MG63 (cell line): ENCODE measurements at regions not wholly inside any gene's neighbourhood (a gene's known extent, or its start where the extent isn't known, plus 50 kb on each side); places are given as distances from the start of the nearest gene placed in this dataset.
A peak's percentile ranks its signal among the peaks of the same experiment; 100 is the strongest.

Source experiments
- DNase-seq: peaks from one replicate; pipeline ENCODE4 v3.0.0-alpha.2; 2020
- H3K27me3 ChIP-seq: fragments of 250-450 bp; sonication (Bioruptor Pico); 2 replicates; pipeline ENCODE4 v1.5.1; 2020; ENCODE audit warnings: mild to moderate bottlenecking, moderate library complexity
- H3K36me3 ChIP-seq: fragments of 250-450 bp; sonication (Bioruptor Pico); 2 replicates; pipeline ENCODE4 v1.5.1; 2020; ENCODE audit warnings: mild to moderate bottlenecking, moderate library complexity
- H3K4me3 ChIP-seq: fragments of 250-450 bp; sonication (Bioruptor Pico); 2 replicates; pipeline ENCODE4 v1.5.1; 2020; ENCODE audit warnings: mild to moderate bottlenecking, moderate library complexity
- H3K9me3 ChIP-seq: fragments of 250-450 bp; sonication (Bioruptor Pico); 2 replicates; pipeline ENCODE4 v1.5.1; 2020; ENCODE audit warnings: mild to moderate bottlenecking, moderate library complexity

DNA sequence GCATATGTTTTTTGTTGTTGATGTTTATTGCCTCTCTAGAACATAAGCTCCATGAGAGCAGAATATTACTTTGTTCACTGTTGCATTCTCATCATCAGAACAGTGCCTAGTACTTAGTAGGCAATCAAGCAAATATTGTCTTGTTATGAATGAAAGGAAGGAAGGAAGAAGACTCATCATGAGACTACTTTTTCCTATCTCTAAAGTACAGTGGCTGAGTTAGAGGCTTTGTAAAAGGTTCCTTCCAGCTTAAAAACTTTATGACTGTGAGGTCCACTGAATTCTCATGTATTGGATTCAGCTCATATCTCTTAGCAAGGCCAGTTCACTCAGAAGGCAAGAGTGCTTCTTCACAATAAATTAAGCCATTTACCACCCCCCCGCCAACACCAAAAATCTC, 171.8 kb upstream of the NR3C1 start:
- H3K27me3 ChIP-seq, result no peaks in the 10 kb centered on the region
- no peak for DNase-seq
- H3K9me3 ChIP-seq, result no peaks in the 10 kb centered on the region
- H3K4me3 ChIP-seq, result no peak overlapping the region
- H3K36me3 ChIP-seq, result no peaks in the 10 kb centered on the region

DNA sequence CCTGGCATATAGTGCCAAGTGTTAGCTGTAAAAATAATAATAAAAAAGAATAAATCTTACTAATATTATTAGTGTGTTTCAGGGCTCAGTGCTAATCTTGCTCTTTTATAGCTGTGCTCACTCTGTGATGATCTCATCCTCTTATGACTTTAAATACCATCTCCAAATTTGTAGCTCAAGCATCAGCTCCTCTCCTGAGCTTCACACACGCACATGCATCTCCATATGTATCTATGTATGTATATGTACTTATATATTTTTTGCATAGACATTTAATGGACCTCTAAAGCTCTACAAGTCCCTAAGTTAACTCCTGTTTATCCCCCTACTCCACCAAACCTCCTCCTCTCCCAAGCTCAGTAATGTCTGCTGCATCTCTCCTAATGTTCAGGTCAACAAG, 170.8 kb upstream of the NR3C1 start:
- Histone ChIP-seq H3K36me3 (no peaks in the 10 kb centered on the region), H3K9me3 (no peaks in the 10 kb centered on the region), H3K27me3 (no peaks in the 10 kb centered on the region), H3K4me3 (no peak overlapping the region)
- DNase-seq, result no peak

DNA sequence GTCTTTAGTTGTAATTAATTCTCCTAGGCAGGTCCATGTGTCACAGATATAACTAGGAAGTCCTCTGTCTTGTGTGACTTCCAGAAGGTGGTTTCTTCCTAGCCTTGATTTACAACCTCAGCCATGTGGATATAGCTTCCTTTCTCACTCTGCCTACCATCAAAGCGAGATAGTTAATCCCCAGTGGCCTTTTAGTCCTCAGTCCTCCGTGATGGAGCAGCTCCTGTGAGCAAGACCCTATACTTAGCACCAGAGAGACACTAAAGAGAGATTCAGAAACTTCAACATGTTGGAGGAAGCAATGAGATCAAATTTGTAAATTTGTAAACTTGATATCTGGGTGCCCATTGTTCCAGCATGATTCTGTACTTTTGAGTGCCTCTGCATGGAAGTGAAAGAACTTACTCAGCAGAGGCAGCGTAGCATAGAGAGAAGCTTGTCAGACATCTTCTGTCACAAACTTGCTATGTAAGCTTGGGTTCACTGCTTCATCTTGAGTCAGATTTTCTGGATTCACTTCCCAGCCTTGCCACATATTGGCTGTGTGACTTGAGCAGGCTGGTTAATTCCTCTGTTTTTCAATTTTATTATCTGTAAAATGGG, 170.2 kb upstream of the NR3C1 start:
- H3K36me3 ChIP-seq, result no peaks in the 10 kb centered on the region
- H3K27me3 ChIP-seq, result no peaks in the 10 kb centered on the region
- no peak overlapping the region for H3K4me3 ChIP-seq
- no peak for DNase-seq
- no peaks in the 10 kb centered on the region for H3K9me3 ChIP-seq

DNA sequence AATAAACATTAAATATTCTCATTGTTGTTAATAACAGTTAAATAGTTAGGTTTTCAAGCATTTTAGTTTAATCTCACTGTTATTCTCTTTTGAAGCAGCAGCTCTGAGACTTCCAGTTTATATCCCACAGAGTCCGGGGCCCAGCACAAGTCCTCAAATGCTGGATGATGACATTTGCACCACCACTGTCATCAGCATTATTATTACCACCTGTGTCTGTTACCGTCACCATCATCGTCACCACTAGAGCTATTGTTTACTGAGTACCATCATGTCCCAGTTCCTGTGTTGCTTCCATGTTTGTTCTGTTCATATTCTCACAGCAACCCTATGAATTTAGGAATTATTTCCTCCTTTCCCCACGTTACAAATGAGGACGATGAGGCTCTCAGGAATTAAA, 169.2 kb upstream of the NR3C1 start:
- Histone ChIP-seq H3K4me3 (no peak overlapping the region), H3K9me3 (no peaks in the 10 kb centered on the region), H3K27me3 (no peaks in the 10 kb centered on the region), H3K36me3 (no peaks in the 10 kb centered on the region)
- DNase-seq, result no peak

DNA sequence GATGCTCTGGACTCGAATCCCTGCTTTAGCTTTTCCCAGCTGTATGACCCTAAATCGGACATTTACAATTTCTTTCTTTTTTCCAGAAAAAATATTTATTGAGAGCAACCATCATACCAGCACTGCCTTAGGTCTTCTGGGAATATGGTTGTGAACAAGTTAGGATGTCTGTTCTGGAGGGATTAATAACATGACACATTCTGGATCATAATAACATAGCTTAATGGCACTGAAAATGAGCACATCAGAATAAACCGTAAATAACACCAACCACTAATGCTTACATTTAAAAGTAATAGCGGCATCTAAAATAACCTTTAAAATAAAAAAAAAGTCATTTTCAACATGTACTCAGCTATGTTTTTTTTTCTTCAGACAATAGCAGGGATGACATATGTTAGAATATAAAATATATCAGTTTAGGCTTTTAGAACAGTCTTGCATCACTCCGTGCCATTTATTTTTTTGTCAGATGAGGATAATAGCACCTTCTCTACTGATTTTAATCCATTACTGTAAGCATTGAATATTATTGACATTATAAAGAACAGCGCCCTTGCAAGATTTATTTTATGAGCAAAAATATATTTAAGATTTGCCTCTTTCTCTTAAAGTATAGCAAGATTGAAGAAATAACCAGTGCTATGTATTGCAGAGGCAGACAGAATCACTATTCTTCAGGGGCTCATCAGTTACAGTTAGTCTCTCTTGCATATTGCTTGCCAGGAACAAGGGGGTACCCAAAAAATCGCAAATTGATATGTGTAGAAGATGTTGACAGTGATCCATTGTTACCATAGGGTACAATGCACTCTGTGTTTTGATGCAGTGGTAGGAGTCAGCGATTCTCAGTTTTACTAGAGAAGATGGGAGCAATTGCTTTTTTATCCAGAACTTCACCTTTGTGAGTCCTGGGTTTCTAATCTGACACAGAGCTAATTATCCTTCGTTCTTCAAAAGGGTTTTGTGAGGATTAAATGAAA, 168.4 kb upstream of the NR3C1 start:
- no peaks in the 10 kb centered on the region for H3K9me3 ChIP-seq
- DNase-seq, result no peak
- H3K27me3 ChIP-seq, result no peaks in the 10 kb centered on the region
- no peak overlapping the region for H3K4me3 ChIP-seq
- H3K36me3 ChIP-seq, result no peaks in the 10 kb centered on the region

DNA sequence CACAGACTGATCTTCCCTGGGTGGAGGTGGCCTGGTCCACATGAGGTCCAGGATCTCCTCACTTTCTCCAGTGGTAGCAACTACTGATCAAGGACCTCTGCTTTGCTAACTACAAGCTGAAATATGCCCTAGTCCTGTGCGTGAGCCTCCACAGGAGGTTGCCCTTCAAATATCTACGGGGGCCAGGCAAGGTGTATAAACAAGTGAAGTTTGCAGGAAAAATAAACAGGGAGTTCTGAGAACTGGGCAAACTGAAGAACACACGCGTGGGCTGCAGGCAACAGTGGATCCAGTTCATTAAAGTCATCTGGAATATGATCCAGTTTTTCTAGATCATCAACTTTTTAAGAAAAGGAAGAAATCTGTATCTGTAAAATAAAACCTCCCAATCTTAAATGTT, 167.5 kb upstream of the NR3C1 start:
- no peak for DNase-seq
- no peaks in the 10 kb centered on the region for H3K36me3 ChIP-seq
- no peaks in the 10 kb centered on the region for H3K9me3 ChIP-seq
- H3K27me3 ChIP-seq, result no peaks in the 10 kb centered on the region
- H3K4me3 ChIP-seq, result no peak overlapping the region

DNA sequence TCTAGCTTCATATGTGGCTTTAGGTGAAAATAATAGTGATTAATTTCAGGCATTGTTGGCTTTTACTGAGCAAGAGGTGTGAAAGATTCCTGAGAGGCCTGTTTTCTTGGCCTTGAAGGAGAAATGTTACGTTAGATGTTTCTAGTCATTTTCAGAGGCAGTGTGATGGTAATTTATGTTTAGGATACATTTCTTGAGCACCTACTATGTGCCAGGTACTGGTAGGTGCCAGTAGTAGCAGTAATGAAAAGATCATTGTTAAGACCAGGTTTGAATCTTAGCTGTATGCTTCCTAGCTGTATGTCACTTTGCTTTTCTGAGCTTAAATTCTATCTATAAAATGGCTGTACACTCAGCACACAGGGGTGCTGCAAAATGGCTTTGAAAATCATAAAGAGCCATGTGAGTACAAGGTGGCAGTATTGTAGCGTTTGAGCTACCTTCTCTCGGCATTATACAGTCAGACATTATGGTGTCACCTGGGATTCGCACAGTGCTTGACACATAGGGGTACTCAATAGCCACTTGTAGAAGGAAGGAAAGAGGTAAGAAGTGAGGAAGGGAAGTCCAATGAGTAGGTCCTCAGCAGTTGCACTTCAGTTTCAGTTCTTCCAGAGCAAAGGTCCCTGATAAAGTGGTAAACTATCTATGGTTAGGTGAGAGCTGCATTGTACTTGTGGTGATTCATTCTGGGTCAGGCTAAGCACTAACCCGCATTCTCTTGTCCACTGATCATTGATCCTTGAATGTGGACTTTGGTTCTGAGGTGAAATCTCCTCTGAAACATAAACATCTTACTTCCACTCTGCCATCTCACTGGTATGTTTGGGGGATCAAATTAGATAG, 166.5 kb upstream of the NR3C1 start:
- Histone ChIP-seq H3K9me3 (no peaks in the 10 kb centered on the region), H3K4me3 (no peak overlapping the region), H3K36me3 (no peaks in the 10 kb centered on the region), H3K27me3 (no peaks in the 10 kb centered on the region)
- no peak for DNase-seq

DNA sequence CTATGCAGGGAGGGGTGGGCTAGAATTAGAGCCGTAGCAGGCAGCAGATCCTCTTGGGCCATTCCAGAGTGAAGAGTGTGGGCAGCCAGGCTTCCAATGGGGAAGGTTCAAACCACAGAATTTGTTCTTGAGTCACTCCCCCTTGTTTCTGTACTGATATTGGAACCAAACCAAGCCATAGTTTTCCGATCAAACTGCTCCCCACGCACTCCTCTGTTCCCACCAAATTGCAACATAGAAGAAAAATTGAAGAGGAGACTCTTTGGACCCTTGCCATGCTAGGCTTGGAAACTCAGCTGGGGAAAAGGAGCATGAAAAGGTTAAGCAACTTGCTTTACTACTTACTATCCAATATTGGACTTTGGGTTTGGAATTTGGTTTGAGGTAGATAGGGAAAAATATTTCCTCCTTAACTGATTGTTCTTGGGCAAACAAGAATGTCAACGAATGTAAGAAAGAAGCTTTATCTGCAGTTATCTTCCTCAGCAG, 165.8 kb upstream of the NR3C1 start:
- DNase-seq, result no peak
- no peaks in the 10 kb centered on the region for H3K27me3 ChIP-seq
- H3K9me3 ChIP-seq, result no peaks in the 10 kb centered on the region
- no peaks in the 10 kb centered on the region for H3K36me3 ChIP-seq
- no peak overlapping the region for H3K4me3 ChIP-seq

DNA sequence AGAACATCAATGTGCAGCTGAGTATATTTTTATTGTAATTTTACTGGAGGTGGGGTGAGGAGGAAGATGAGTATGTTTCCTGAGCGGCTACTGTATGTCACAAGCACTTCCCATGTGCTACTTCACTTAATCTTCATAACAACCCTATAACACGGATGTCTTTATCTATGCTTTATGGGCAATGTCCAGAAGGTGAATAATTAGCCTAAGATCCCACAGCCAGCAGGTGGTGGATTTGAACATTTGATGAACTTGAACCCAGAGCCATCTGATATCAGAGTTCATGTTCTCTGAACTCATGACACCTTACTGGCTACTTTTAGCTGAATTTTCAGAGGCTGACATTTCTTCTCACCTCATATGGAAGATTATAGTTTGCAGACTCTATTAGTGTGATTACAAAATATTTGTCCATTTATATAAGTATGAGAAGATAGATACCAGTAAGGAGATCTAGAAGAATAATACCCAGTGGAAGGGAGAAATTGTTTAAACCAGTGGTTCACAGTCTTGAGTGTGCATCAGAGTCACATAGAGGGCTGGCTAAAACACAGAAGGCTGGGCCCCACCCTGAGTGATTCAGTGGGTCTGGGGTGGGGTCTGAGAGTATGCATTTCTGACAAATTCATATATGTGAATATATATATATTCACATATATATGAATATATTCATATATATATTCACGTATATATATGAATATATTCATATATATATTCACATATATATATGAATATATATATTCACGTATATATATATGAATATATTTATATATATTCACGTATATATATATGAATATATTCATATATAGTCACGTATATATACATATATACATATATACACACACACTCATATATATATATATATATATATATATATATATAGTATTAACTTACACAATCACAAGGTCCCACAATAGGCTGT, 164.4 kb upstream of the NR3C1 start:
- Histone ChIP-seq H3K36me3 (no peaks in the 10 kb centered on the region), H3K9me3 (no peaks in the 10 kb centered on the region), H3K27me3 (no peaks in the 10 kb centered on the region), H3K4me3 (no peak overlapping the region)
- no peak for DNase-seq

DNA sequence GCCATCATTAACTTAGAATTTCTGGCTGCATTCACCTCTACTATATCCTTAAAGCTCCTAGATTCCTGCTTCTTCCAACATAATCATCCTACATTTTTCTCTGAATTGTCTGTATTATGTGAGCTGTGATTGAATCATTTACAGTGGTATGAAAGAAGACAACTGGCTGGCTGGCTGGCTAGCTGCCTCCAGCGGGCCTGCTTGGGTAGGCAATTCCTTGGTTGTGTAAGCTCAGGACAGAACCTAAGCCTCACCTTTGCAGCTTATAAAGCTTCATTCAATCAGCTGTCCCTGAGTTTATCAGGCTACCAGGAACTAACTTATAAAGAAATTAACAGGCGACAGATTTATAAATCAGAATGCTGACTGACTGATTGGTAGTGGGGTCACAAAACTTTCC, 162.7 kb upstream of the NR3C1 start:
- peak; percentile 16 for DNase-seq
- no peaks in the 10 kb centered on the region for H3K36me3 ChIP-seq
- no peaks in the 10 kb centered on the region for H3K9me3 ChIP-seq
- no peaks in the 10 kb centered on the region for H3K27me3 ChIP-seq
- no peak overlapping the region for H3K4me3 ChIP-seq

DNA sequence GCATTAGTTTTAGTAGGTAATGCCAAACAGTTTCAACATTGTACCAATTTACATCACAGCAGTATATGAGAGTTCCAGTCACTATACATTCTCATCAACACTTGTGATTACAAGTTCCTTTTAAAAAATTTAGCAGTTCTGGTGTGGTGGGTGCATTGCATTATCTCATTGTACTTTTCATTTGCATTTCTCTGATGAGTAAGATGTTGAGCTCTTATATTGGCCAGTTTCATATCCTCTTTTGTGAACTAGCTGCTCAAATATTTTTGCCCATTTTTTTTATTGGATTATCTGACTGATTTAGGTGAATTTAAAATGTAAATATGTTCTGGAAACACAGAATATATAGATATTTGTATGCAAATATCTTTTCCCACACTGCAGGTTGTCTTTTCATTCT, 160.9 kb upstream of the NR3C1 start:
- no peaks in the 10 kb centered on the region for H3K36me3 ChIP-seq
- no peaks in the 10 kb centered on the region for H3K27me3 ChIP-seq
- no peaks in the 10 kb centered on the region for H3K9me3 ChIP-seq
- no peak for DNase-seq
- H3K4me3 ChIP-seq, result no peak overlapping the region

DNA sequence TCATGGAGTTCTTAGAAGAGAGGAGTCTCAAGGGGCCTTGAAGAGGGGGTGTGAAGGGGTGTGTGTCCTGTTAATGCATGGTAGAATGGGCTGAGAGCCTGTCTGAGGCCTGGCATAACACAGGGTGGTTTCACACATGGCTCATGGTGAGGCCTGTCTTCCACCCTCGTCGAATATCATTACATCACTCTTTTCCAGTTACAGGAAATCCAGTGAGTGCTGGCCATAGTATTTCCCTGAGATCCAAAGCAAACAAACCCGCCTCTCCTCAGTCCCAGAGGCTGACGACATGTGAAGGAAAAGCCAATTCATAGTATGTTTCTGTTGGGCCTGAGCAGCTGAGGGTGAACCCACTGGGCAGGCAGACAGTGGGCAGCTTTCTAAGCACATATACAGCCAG, 159.4 kb upstream of the NR3C1 start:
- DNase-seq, result peak; percentile 91
- Histone ChIP-seq H3K4me3 (no peak overlapping the region), H3K9me3 (no peaks in the 10 kb centered on the region), H3K27me3 (no peaks in the 10 kb centered on the region), H3K36me3 (no peaks in the 10 kb centered on the region)

DNA sequence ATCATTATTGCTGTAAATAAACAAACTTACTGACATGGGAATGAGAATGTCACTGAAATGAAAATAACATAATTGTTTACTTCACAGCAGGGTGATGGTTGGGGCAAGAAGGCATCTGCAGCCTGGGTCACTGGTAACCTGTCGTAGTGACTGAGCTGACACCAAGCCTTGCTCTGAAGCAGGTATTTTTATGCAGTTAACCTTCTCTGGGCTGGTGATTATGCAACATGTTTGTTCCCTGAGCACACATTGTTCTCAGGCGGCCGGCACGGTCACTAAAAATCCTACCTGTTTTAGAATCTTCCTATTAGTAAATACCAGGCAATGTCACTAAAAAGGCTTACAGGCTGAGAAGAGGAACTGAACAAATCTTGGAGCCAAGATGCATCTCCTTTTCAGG, 157.7 kb upstream of the NR3C1 start:
- Histone ChIP-seq H3K9me3 (no peaks in the 10 kb centered on the region), H3K27me3 (no peaks in the 10 kb centered on the region), H3K36me3 (no peaks in the 10 kb centered on the region), H3K4me3 (no peak overlapping the region)
- no peak for DNase-seq

DNA sequence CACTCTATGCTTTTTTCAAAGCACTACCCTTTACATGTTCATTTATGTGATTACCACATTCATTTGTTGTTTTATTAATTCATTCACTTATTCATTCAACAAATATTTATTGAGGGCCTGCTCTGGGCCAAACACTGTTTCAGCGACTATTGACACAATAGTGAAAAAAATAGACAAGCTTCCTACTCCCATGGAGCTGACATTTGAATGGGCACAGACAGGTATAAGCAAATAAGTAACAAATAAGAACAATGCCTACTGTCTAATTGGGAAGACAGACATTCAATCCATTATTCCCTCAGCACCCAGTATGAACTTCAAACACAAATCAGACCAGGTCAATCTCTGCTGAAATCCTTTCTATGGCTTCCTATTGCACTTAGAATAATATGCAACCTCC, 156.9 kb upstream of the NR3C1 start:
- H3K4me3 ChIP-seq, result no peak overlapping the region
- DNase-seq, result no peak
- H3K9me3 ChIP-seq, result no peaks in the 10 kb centered on the region
- no peaks in the 10 kb centered on the region for H3K27me3 ChIP-seq
- H3K36me3 ChIP-seq, result no peaks in the 10 kb centered on the region

DNA sequence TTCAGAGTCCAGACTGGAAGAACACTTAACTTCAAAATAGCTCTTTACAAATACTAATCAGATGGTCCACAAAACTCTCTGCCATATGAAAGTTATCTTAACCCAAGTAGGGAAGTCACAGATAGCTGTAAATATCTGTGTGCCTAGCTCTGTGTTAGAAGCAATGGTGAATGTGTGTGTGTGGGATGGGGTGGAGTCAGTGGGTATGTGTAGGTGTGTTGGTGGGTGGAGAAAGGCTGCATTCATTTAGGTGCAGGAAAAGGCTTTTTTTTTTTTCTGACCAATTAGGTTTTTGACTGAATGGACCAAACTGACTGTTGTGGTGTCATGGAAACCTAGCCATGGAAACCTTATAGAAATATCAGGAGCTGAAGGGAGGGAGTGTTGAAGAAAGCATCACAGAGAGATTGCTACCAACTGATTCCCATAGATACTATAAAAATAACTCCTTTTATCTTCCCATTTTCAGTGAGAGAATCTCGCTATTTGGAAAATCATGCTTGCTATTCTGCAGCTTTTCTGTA, 156.2 kb upstream of the NR3C1 start:
- Histone ChIP-seq H3K9me3 (no peaks in the 10 kb centered on the region), H3K36me3 (no peaks in the 10 kb centered on the region), H3K27me3 (no peaks in the 10 kb centered on the region), H3K4me3 (no peak overlapping the region)
- DNase-seq, result no peak

DNA sequence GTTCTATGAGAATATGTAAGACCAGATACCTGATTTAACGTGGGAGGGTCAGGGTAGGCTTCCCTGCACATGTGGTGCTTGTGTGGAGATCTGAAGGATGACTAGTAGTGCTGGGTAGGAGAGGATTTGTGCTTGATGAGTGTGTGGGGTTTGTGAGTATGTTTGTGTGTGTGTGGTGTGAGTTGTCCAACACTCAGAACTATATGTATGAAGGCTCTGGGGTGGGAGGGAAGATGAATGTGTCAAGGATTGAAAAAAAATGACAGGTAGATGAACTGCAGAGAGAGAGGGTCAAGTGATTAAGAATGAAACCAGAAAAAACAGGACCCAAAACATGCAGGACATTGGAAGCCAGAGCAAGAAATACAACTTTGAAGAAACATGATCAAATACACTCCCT, 154.6 kb upstream of the NR3C1 start:
- Histone ChIP-seq H3K9me3 (no peaks in the 10 kb centered on the region), H3K36me3 (no peaks in the 10 kb centered on the region), H3K4me3 (no peak overlapping the region), H3K27me3 (no peaks in the 10 kb centered on the region)
- no peak for DNase-seq
